Brain microvascular endothelial cell (primary cell): ENCODE measurements at regions not wholly inside any gene's neighbourhood (a gene's known extent, or its start where the extent isn't known, plus 50 kb on each side); places are given as distances from the start of the nearest gene placed in this dataset.
A peak's percentile ranks its signal among the peaks of the same experiment; 100 is the strongest.

Experiments
- DNase-seq: peaks from one replicate; pipeline ENCODE4 v3.0.0-alpha.2; 2020
- H3K27ac ChIP-seq: fragments of 250-450 bp; sonication (Bioruptor Pico); 2 replicates; pipeline ENCODE4 v1.5.1; 2020; ENCODE audit warnings: mild to moderate bottlenecking, moderate library complexity
- H3K27me3 ChIP-seq: fragments of 250-450 bp; sonication (Bioruptor Pico); replicated peaks from 2 replicates; pipeline ENCODE4 v1.5.1; 2020; ENCODE audit warnings: mild to moderate bottlenecking
- H3K36me3 ChIP-seq: fragments of 250-450 bp; sonication (Bioruptor Pico); replicated peaks from 2 replicates; pipeline ENCODE4 v1.5.1; 2020; ENCODE audit warnings: mild to moderate bottlenecking
- H3K4me3 ChIP-seq: 2 replicates; pipeline ENCODE4 v1.5.1; 2011; ENCODE audit warnings: low read depth, mild to moderate bottlenecking, control low read depth, low read length, moderate library complexity
- in situ Hi-C: cut with HindIII; loops from 2 replicates; pipeline ENCODE4 v1.10.0; 2017; ENCODE audit warnings: low sequenced_read_pairs, low pct_ligation_motif_present
- TF ChIP-seq, protein P1 (sequence below): IDR thresholded peaks from 2 replicates; pipeline ENCODE4 v1.5.1; 2011; ENCODE audit warnings: low read depth, mild to moderate bottlenecking, moderate library complexity, low read length, control low read depth, inconsistent platforms; ENCODE audit errors: missing control alignments

DNA sequence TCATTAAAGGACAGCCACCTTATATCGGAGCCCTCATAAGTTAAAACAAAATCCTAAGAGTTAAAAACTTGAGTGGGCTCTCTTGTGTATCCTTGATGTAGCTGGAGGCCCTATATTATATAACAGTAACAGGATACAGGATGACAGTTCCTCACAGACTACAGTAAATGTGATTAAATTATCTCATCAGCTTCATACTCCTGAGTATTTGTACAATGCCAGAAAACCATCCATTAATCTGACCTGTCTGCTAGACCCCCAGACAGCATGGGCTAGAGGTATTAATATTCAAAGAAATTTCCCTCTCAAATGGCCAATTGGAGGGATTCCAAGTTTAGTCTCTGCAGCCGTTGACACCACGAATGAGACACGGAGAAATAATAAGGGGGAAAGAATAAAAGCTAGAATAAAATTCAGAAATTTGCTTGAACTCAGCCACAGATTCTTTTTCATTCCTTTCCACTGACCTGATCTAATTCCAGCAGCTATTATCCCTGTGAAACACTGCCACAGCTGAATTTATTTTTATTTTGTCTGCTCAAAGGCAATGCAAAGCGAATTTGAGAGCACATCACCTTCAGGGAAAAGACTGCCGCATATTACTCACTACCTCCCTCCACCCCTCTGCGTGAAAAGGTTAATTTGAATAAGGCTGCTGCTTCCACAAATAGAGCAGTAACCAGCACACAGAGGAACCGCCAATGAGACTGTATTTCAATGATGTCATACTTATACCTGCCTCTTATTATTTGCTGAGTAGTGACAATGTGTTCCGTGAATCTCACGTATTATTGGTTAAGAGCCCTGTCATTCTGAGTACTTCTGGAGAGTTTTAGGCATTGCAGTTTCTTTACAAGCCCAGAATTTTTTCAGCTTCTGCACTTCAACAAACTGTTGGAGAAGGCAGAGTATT lies 155.9 kb upstream of the KLF12 start:
- TF ChIP-seq, protein P1, sequence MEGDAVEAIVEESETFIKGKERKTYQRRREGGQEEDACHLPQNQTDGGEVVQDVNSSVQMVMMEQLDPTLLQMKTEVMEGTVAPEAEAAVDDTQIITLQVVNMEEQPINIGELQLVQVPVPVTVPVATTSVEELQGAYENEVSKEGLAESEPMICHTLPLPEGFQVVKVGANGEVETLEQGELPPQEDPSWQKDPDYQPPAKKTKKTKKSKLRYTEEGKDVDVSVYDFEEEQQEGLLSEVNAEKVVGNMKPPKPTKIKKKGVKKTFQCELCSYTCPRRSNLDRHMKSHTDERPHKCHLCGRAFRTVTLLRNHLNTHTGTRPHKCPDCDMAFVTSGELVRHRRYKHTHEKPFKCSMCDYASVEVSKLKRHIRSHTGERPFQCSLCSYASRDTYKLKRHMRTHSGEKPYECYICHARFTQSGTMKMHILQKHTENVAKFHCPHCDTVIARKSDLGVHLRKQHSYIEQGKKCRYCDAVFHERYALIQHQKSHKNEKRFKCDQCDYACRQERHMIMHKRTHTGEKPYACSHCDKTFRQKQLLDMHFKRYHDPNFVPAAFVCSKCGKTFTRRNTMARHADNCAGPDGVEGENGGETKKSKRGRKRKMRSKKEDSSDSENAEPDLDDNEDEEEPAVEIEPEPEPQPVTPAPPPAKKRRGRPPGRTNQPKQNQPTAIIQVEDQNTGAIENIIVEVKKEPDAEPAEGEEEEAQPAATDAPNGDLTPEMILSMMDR: no peak
- in situ Hi-C loops: no loop called here
- Histone ChIP-seq H3K27me3 (no peaks in the 10 kb centered on the region), H3K27ac (no peak overlapping the region), H3K4me3 (no peak overlapping the region), H3K36me3 (no peaks in the 10 kb centered on the region)
- DNase-seq: peak; percentile 78

DNA sequence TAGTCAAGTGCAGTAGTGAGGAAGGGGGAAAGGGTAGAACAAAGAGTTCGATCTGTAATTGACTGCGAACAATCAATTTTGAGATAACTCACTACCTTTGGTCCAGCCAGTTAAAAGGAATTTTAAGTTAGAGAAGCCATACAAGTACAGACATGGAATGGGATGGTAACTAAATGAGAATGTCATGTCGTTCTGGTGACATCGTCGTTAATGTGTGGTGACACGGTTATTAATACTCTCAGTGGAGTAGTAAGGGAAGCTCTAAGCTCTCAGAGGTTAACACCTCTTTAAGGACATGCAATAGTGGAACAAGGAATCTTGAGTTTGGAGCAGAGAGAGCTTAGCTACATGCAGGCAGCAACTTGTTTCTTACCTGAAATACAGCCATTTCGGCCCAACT lies 154.9 kb upstream of the KLF12 start:
- no peak overlapping the region for H3K4me3 ChIP-seq
- H3K27me3 ChIP-seq: no peaks in the 10 kb centered on the region
- H3K27ac ChIP-seq: no peak overlapping the region
- in situ Hi-C loops: no loop called here
- TF ChIP-seq, protein P1: no peak
- DNase-seq: no peak
- H3K36me3 ChIP-seq: no peaks in the 10 kb centered on the region

DNA sequence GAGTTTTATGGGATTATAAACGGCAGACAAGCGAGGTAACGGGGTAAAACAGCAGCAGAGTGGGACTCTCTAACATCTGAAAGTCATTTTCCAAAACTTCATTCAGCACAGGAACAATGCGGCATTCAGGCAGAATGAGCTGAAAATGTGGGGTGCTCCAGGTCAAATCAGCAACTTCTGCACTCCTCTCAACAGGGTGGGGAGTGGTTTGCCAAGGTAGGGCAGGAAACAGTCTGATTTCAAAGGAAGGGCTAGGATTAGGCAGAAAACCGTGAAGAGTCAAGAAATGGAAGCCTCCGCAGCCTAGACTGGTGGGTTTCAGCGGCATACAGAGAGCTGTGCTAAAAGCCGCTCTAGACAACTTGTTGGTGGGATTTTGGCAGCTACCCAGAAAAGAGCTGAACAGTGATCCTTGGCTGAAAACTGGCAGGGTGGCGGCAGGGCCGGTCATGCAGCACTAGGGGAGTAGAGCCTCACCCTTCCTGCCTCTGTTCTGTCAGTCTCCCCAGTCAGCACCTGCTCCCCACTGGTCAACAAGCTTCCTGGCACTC lies 154.2 kb upstream of the KLF12 start:
- H3K27me3 ChIP-seq: no peaks in the 10 kb centered on the region
- H3K27ac ChIP-seq: no peak overlapping the region
- no peak for DNase-seq
- peak overlapping the region; percentile 35 for H3K4me3 ChIP-seq
- no peaks in the 10 kb centered on the region for H3K36me3 ChIP-seq
- in situ Hi-C loops: no loop called here
- TF ChIP-seq, protein P1: no peak

DNA sequence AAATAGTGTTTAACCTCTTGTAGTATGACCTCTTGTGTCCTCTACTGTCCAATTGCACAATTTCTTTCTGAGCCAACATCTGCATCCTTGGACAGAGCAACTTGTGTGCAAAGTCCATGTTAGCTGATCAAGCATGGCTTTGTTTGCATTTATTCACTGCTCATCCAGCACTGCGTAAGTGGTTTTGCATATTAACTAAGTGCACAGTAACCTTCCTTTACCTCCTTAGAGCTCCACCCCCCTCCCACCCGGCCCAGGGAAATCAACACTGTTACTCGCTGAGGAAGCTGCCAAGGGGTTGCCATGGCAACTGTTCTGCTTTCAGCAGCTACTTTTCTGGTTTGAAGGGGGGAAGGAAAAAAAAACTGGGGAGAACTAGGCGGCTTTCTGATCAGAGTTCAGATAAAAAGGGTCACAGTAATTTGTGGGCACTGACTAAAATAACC lies 153.5 kb upstream of the KLF12 start:
- in situ Hi-C loops: no loop called here
- no peaks in the 10 kb centered on the region for H3K27me3 ChIP-seq
- TF ChIP-seq, protein P1: no peak
- H3K36me3 ChIP-seq: no peaks in the 10 kb centered on the region
- no peak overlapping the region for H3K27ac ChIP-seq
- H3K4me3 ChIP-seq: peak overlapping the region; percentile 35
- DNase-seq: peak; percentile 80

DNA sequence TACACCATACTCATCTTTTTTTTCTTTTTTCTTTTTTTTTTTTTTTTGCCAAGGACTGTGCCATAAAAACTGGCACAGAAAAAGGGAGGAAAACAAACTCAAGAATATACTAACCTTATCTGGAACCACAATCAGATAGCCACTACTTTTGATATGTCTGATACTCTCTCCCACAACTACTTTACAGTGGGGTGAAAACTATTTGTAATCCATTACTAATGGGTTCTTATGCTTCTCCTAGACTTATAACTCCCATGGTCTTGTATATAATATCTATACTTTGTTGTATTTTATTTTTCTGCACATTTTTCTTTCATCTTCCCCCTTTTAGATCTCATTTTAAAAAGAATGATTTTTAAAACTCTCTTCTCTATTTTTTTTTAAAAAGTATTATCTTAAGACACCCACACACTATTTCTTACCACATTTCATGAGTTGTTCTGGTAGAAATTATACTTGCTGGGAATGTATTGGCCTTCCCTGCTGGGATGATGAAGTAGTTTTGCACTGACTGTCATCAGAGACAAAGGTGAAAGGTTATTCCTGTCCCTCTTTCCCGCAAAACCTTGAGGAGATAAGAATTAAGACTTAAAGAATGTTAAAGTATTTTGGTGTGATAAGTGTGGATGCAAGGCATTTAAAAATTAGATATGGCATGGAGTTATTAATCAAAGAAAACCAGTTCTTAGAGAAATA lies 146.7 kb upstream of the KLF12 start:
- no peaks in the 10 kb centered on the region for H3K36me3 ChIP-seq
- peak; percentile 44 for DNase-seq
- in situ Hi-C loops: no loop called here
- no peak overlapping the region for H3K27ac ChIP-seq
- TF ChIP-seq, protein P1: no peak
- no peaks in the 10 kb centered on the region for H3K27me3 ChIP-seq
- no peak overlapping the region for H3K4me3 ChIP-seq
